Heart left ventricle (tissue), 16 donors: ENCODE measurements at regions not wholly inside any gene's neighbourhood (a gene's known extent, or its start where the extent isn't known, plus 50 kb on each side); places are given as distances from the start of the nearest gene placed in this dataset.

Experiments
- ATAC-seq, 4 donors: fragments of 200-7000 bp; cut with Tn5 transposase; one replicate each; pipeline ENCODE4 v1.9.1; 2020 to 2022; ENCODE audit warnings: moderate library complexity in 4 of 4, mild to moderate bottlenecking in 3 of 4, moderate number of reproducible peaks in 1 of 4
- DNase-seq, 5 donors: peaks; one replicate each; pipeline ENCODE4 v3.0.0-alpha.2; 2020
- H3K27ac ChIP-seq, 12 donors: fragments of 200-600 bp; sonication (generic) in 4 of 12; one replicate each; pipeline versions ENCODE4 v1.5.0 to v1.8.0; 2016 to 2022; ENCODE audit warnings: mild to moderate bottlenecking in 2 of 12
- H3K27me3 ChIP-seq, 9 donors: fragments of 200-600 bp; sonication (generic) in 2 of 9; one replicate each; pipeline versions ENCODE4 v1.5.1 to v1.8.0; 2016 to 2022; ENCODE audit warnings: mild to moderate bottlenecking in 3 of 9
- H3K36me3 ChIP-seq, 9 donors: fragments of 200-600 bp; sonication (generic) in 2 of 9; one replicate each; pipeline versions ENCODE4 v1.5.0 to v1.8.0; 2018 to 2022; ENCODE audit warnings: mild to moderate bottlenecking in 2 of 9
- H3K4me1 ChIP-seq, 12 donors: fragments of 200-600 bp; sonication (generic) in 4 of 12; one replicate each; pipeline versions ENCODE4 v1.5.0 to v1.8.0; 2016 to 2022; ENCODE audit warnings: mild to moderate bottlenecking in 3 of 12
- H3K4me3 ChIP-seq, 12 donors: fragments of 200-600 bp; sonication (generic) in 4 of 12; one replicate each; pipeline versions ENCODE4 v1.5.0 to v1.8.0; 2017 to 2022; ENCODE audit warnings: mild to moderate bottlenecking in 9 of 12, moderate library complexity in 4 of 12
- H3K9me3 ChIP-seq, 12 donors: fragments of 200-600 bp; sonication (generic) in 4 of 12; one replicate each; pipeline versions ENCODE4 v1.5.0 to v1.8.0; 2016 to 2022; ENCODE audit warnings: mild to moderate bottlenecking in 1 of 12
- POLR2A ChIP-seq, 2 donors: fragments of 450-650 bp; IDR thresholded peaks; one replicate each; pipeline ENCODE4 v1.6.1; 2017; ENCODE audit warnings: antibody characterized with exemption in 2 of 2, mild to moderate bottlenecking in 2 of 2, moderate library complexity in 2 of 2
- WGBS, 4 donors: extraction: QIAGEN DNeasy Blood & Tissue Kit in 2 of 4; methylation state at CpG; one replicate each; pipeline versions ENCODE4 v1.1.5 to v1.1.7; 2013 to 2018; 5-methylcytosine and 5-hydroxymethylcytosine counted together
- intact Hi-C, 10 donors: fragments of 100-400 bp; cut with DNase I; formaldehyde crosslinking; loops; one replicate each; pipeline versions ENCODE4 v1.11.1 to v1.14.2; 2022
- TF ChIP-seq, protein P1 (sequence below), 12 donors: fragments of 200-600 bp; sonication (generic) in 4 of 12; IDR thresholded peaks; one replicate each; pipeline versions ENCODE4 v1.5.0 to v1.8.0; 2018 to 2022; ENCODE audit warnings: antibody characterized with exemption in 12 of 12, mild to moderate bottlenecking in 5 of 12
- donor health status: ischemic (EF 13 %, LVEDD 7.1; RV severe dilation, severe dysfunction).
- donor health status: healthy with polysubstance abuse.
- donor health status: DM: no; HTN: yes; CAD: no.
- donor health status: DM: no; HTN: no; CAD: no.
- donor health status: ischemic (EF 25% LVEDD 6.9; RV normal size, moderate dysfunction).
- donor health status: ischemic (EF 25% LVEDD 5.7; RV mildly dilated, moderate dysfunction).
- donor health status: healthy.
- donor health status: DM: yes; HTN: yes; CAD: no.
- donor health status: ischemic (EF 35%, LVEDD 5.7; RV mildly dilated, moderate dysfunction).
- donor health status: nonischemic (EF 11% LVEDD 7.7; RV severe dilation, severe dysfunction).
- donor health status: DM: yes; HTN: yes; CAD: no.
- donor health status: PGD.
- donor health status: ischemic (EF 29% LVEDD 5.4; RV normal size, mild dysfunction).
- donor health status: nonischemic (EF 23%, LVEDD 6.1; RV moderate dilation, normal function).

GRCh38 chr13:90400372-90400771 is 947.1 kb upstream of the MIR17HG start:
- intact Hi-C loops, result no loop called here
- no peaks in the 10 kb centered on the region for H3K27me3 ChIP-seq
- no peaks in the 10 kb centered on the region for H3K36me3 ChIP-seq
- peaks cover 0 to 26% (median 11%) of the 10 kb centered on the region in 12 donors for H3K9me3 ChIP-seq
- no peaks in the 10 kb centered on the region for H3K4me1 ChIP-seq
- ATAC-seq (no peak), DNase-seq (no peak)
- H3K4me3 ChIP-seq, result no peak overlapping the region
- H3K27ac ChIP-seq, result no peak overlapping the region
- TF ChIP-seq, protein P1, sequence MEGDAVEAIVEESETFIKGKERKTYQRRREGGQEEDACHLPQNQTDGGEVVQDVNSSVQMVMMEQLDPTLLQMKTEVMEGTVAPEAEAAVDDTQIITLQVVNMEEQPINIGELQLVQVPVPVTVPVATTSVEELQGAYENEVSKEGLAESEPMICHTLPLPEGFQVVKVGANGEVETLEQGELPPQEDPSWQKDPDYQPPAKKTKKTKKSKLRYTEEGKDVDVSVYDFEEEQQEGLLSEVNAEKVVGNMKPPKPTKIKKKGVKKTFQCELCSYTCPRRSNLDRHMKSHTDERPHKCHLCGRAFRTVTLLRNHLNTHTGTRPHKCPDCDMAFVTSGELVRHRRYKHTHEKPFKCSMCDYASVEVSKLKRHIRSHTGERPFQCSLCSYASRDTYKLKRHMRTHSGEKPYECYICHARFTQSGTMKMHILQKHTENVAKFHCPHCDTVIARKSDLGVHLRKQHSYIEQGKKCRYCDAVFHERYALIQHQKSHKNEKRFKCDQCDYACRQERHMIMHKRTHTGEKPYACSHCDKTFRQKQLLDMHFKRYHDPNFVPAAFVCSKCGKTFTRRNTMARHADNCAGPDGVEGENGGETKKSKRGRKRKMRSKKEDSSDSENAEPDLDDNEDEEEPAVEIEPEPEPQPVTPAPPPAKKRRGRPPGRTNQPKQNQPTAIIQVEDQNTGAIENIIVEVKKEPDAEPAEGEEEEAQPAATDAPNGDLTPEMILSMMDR (IDR thresholded peaks at IDR 0.05), result no peak
- no peak for TF ChIP-seq POLR2A (IDR thresholded peaks at IDR 0.05)

DNA sequence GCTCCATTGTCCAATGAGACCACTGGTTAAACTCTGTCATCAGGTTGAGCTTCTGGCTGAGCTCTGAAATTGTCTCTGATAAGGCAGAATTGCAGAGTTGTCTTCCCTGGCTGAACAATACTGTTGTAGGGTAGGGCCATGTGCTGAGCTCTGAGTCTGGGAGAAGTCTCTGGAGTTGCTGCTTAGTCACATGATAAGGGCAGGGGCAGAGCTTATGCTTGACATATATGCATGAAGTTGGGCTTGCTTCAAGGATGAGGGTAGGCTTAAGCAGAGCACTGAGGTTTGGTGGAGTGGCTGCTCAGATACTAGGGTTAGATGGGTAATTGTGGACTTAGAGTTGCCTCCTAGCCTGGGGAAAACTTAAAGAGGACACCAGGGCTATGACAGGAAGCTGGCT is 946.3 kb upstream of the MIR17HG start:
- TF ChIP-seq POLR2A (IDR thresholded peaks at IDR 0.05), result no peak
- TF ChIP-seq, protein P1 (IDR thresholded peaks at IDR 0.05), result no peak
- Histone ChIP-seq H3K4me1 (no peaks in the 10 kb centered on the region), H3K4me3 (no peak overlapping the region), H3K9me3 (peaks cover 0 to 26% (median 11%) of the 10 kb centered on the region in 12 donors), H3K36me3 (no peaks in the 10 kb centered on the region), H3K27me3 (no peaks in the 10 kb centered on the region), H3K27ac (no peak overlapping the region)
- DNase-seq, result no peak
- ATAC-seq, result no peak
- intact Hi-C loops, result no loop called here

DNA sequence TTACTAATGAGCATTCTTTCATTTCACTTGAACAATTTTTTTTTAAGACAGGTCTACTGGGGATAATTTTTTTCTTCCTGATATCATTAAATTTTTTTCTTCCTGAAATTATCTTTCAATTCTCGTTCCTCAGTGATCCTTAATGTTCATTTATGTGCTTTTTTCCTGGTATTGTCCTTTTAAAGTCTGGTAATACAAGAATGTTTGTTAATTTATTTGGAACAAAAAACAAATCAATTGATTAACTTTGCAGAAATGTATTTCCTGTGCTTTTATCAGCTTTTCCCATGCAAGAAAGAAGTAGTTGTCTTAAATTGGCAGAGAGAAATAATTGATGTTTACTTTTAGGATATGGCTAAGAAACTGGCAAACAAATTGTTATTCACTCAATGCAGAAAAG is 945.4 kb upstream of the MIR17HG start:
- Histone ChIP-seq H3K36me3 (no peaks in the 10 kb centered on the region), H3K9me3 (peaks cover 0 to 26% (median 11%) of the 10 kb centered on the region in 12 donors), H3K27me3 (no peaks in the 10 kb centered on the region), H3K4me1 (no peaks in the 10 kb centered on the region), H3K27ac (no peak overlapping the region), H3K4me3 (no peak overlapping the region)
- ATAC-seq (no peak), DNase-seq (no peak)
- intact Hi-C loops, result no loop called here
- TF ChIP-seq, protein P1 (IDR thresholded peaks at IDR 0.05), result no peak
- TF ChIP-seq POLR2A (IDR thresholded peaks at IDR 0.05), result no peak
- 51 to 67% (median 53%) methylated on average over 1 of the region's 1 CpG for WGBS, 4 donors

DNA sequence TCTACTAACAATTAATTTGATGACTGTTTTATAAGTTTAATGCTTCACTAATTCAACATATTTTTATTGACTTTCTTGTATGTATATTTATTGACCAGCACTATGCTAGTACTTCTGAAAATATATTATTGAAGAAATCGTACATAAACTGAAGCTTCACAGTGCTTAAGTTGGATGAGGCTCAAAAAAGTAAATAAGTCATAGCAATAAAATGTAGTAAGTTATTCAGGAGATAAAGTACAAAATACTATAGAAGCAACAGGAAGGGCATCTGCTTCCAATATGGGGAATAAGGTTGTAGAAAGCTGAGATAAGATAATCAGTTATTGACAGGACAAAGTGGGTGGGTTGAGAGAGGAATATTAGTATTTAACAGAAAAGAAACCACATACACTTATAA is 944.9 kb upstream of the MIR17HG start:
- intact Hi-C loops, result no loop called here
- ATAC-seq (no peak), DNase-seq (no peak)
- no peak overlapping the region for H3K27ac ChIP-seq
- WGBS, 4 donors, result 67 to 77% (median 73%) methylated on average over 1 of the region's 1 CpG
- no peaks in the 10 kb centered on the region for H3K36me3 ChIP-seq
- H3K9me3 ChIP-seq, result peaks cover 0 to 29% (median 11%) of the 10 kb centered on the region in 12 donors
- no peak overlapping the region for H3K4me3 ChIP-seq
- no peak for TF ChIP-seq POLR2A (IDR thresholded peaks at IDR 0.05)
- TF ChIP-seq, protein P1 (IDR thresholded peaks at IDR 0.05), result no peak
- H3K27me3 ChIP-seq, result no peaks in the 10 kb centered on the region
- H3K4me1 ChIP-seq, result no peaks in the 10 kb centered on the region
